Naive thymus-derived CD8-positive, alpha-beta T cell (primary cell): ENCODE measurements at regions not wholly inside any gene's neighbourhood (a gene's known extent, or its start where the extent isn't known, plus 50 kb on each side); places are given as distances from the start of the nearest gene placed in this dataset. TPM values are rescaled to one million over a fixed set of nuclear protein-coding genes. Genes with fewer than 3 reads are reported as not detected.

Experiments
- ATAC-seq, 2 donors: fragments of 150-1000 bp; cut with Tn5 transposase in 1 of 2; sonication (Bioruptor Pico), chemical (Tn5 transposase) in 1 of 2; 1 replicate in 1 of 2; 2 replicates in 1 of 2; pipeline ENCODE4 v1.10.0; 2021; ENCODE audit warnings: mild to moderate bottlenecking in 2 of 2, moderate library complexity in 2 of 2
- POLR2A ChIA-PET: fragments of 350-600 bp; sonication (Branson Sonifier 250); formaldehyde crosslinking; loops from one replicate; lab custom pipeline; 2021; ENCODE audit warnings: antibody characterized with exemption; lab: Charles Lee
- DNase-seq, 10 donors: peaks; one replicate each; pipeline versions ENCODE4 v3.0.0 to v3.0.0-alpha.2; 2020 to 2022
- H3K27ac Mint-ChIP-seq, 10 donors: one replicate each; pipeline ENCODE4 v1.8.0; 2020 to 2022; ENCODE audit warnings: mild to moderate bottlenecking in 10 of 10, mixed read lengths in 10 of 10, moderate library complexity in 4 of 10, inconsistent platforms in 1 of 10
- H3K27me3 Mint-ChIP-seq, 5 donors: one replicate each; pipeline ENCODE4 v1.8.0; 2021 to 2022; ENCODE audit warnings: mixed read lengths in 5 of 5
- H3K36me3 Mint-ChIP-seq, 3 donors: one replicate each; pipeline ENCODE4 v1.8.0; 2020 to 2022; ENCODE audit warnings: mixed read lengths in 3 of 3, mild to moderate bottlenecking in 2 of 3, inconsistent platforms in 1 of 3
- H3K4me1 Mint-ChIP-seq, 4 donors: one replicate each; pipeline ENCODE4 v1.8.0; 2021 to 2022; ENCODE audit warnings: mixed read lengths in 4 of 4
- H3K4me3 Mint-ChIP-seq, 10 donors: one replicate each; pipeline ENCODE4 v1.8.0; 2020 to 2022; ENCODE audit warnings: mild to moderate bottlenecking in 10 of 10, mixed read lengths in 10 of 10, moderate library complexity in 6 of 10, inconsistent platforms in 1 of 10
- H3K9me3 Mint-ChIP-seq, 9 donors: one replicate each; pipeline ENCODE4 v1.8.0; 2020 to 2022; ENCODE audit warnings: mixed read lengths in 9 of 9, mild to moderate bottlenecking in 3 of 9, inconsistent platforms in 1 of 9, moderate library complexity in 1 of 9
- microRNA-seq: library from miRNA; unstranded; fragments of <30 nt; microRNA quantifications from one replicate; pipeline ENCODE4 v1.2.0, GENCODE V29; 2022; ENCODE audit warnings: borderline microRNAs expressed

GRCh38 chr7:7117935-7118586 is 64.3 kb upstream of the C1GALT1 start:
- H3K27me3 Mint-ChIP-seq: no peaks in the 10 kb centered on the region
- DNase-seq (no peak), ATAC-seq (no peak)
- POLR2A ChIA-PET: interaction anchor here (0.7 to 1.5 kb wide), 2 partner anchors 28 to 64 kb away, joined by 4 to 5 read pairs; partner anchors contain the start of gene C1GALT1
- peaks cover 0 to 6% (median 2%) of the 10 kb centered on the region in 4 donors for H3K4me1 Mint-ChIP-seq
- H3K9me3 Mint-ChIP-seq: no peaks in the 10 kb centered on the region
- no peak overlapping the region for H3K4me3 Mint-ChIP-seq
- H3K27ac Mint-ChIP-seq: peak overlapping the region in 1 of 10 donors; percentile 5
- no peaks in the 10 kb centered on the region for H3K36me3 Mint-ChIP-seq

GRCh38 chr7:7118822-7119221 is 63.5 kb upstream of the C1GALT1 start:
- Mint-ChIP-seq H3K4me1 (peaks cover 0 to 6% (median 2%) of the 10 kb centered on the region in 4 donors), H3K4me3 (no peak overlapping the region), H3K9me3 (no peaks in the 10 kb centered on the region), H3K27me3 (no peaks in the 10 kb centered on the region), H3K36me3 (no peaks in the 10 kb centered on the region), H3K27ac (no peak overlapping the region)
- ATAC-seq: no peak
- DNase-seq: no peak
- POLR2A ChIA-PET: interaction anchor here (1.5 kb wide), 1 partner anchor 63 kb away, joined by 5 read pairs; the partner anchor contains the start of gene C1GALT1

- no peak for DNase-seq
- ATAC-seq: no peak
- Mint-ChIP-seq H3K4me1 (peaks cover 0 to 3% (median 1%) of the 10 kb centered on the region in 4 donors), H3K4me3 (no peak overlapping the region), H3K36me3 (no peaks in the 10 kb centered on the region), H3K9me3 (no peaks in the 10 kb centered on the region), H3K27ac (no peak overlapping the region), H3K27me3 (no peaks in the 10 kb centered on the region)
- POLR2A ChIA-PET: interaction anchor here (0.6 to 1.5 kb wide), 4 partner anchors 10 to 82 kb away, joined by 3 to 5 read pairs (median 3); partner anchors contain the start of gene C1GALT1
Observed at GRCh38 chr7:7119729-7120128, 62.6 kb upstream of the C1GALT1 start.

- Mint-ChIP-seq H3K4me1 (peaks cover 0 to 3% (median 0%) of the 10 kb centered on the region in 4 donors), H3K27ac (no peak overlapping the region), H3K4me3 (no peak overlapping the region), H3K36me3 (no peaks in the 10 kb centered on the region), H3K9me3 (no peaks in the 10 kb centered on the region), H3K27me3 (no peaks in the 10 kb centered on the region)
- DNase-seq (no peak), ATAC-seq (no peak)
- POLR2A ChIA-PET: no interaction called here
Observed at GRCh38 chr7:7122033-7122478, 60.3 kb upstream of the C1GALT1 start.

- H3K27ac Mint-ChIP-seq: no peak overlapping the region
- DNase-seq (no peak), ATAC-seq (no peak)
- no peak overlapping the region for H3K4me3 Mint-ChIP-seq
- peaks cover 0 to 3% (median under 1%) of the 10 kb centered on the region in 4 donors for H3K4me1 Mint-ChIP-seq
- H3K9me3 Mint-ChIP-seq: no peaks in the 10 kb centered on the region
- no peaks in the 10 kb centered on the region for H3K36me3 Mint-ChIP-seq
- POLR2A ChIA-PET: no interaction called here
- H3K27me3 Mint-ChIP-seq: no peaks in the 10 kb centered on the region
Observed at GRCh38 chr7:7122701-7123281, 59.6 kb upstream of the C1GALT1 start.

- Mint-ChIP-seq H3K4me3 (no peak overlapping the region), H3K9me3 (no peaks in the 10 kb centered on the region), H3K27me3 (no peaks in the 10 kb centered on the region), H3K27ac (no peak overlapping the region), H3K36me3 (no peaks in the 10 kb centered on the region), H3K4me1 (peaks cover 1 to 4% (median 3%) of the 10 kb centered on the region in 4 donors)
- DNase-seq (no peak), ATAC-seq (no peak)
- POLR2A ChIA-PET: interaction anchor here (1.7 kb wide), 1 partner anchor 56 kb away, joined by 5 read pairs; no protein-coding TSS in a partner anchor
Observed at GRCh38 chr7:7125963-7126362, 56.4 kb upstream of the C1GALT1 start.

- Mint-ChIP-seq H3K4me1 (peaks cover 7 to 9% (median 9%) of the 10 kb centered on the region in 4 donors), H3K36me3 (no peaks in the 10 kb centered on the region), H3K9me3 (no peaks in the 10 kb centered on the region), H3K4me3 (no peak overlapping the region), H3K27me3 (no peaks in the 10 kb centered on the region), H3K27ac (no peak overlapping the region)
- DNase-seq: no peak
- ATAC-seq: no peak
- POLR2A ChIA-PET: no interaction called here
Observed at GRCh38 chr7:7127773-7128172, 54.6 kb upstream of the C1GALT1 start.

GRCh38 chr7:7129381-7129780 is 53.0 kb upstream of the C1GALT1 start:
- Mint-ChIP-seq H3K4me3 (no peak overlapping the region), H3K27ac (no peak overlapping the region), H3K9me3 (no peaks in the 10 kb centered on the region), H3K36me3 (peaks cover 0 to 3% (median 0%) of the 10 kb centered on the region in 3 donors), H3K27me3 (no peaks in the 10 kb centered on the region), H3K4me1 (peaks cover 8 to 10% (median 9%) of the 10 kb centered on the region in 4 donors)
- DNase-seq (no peak), ATAC-seq (no peak)
- POLR2A ChIA-PET: interaction anchor here (0.6 to 1.5 kb wide), 2 partner anchors 10 to 52 kb away, joined by 3 to 5 read pairs; no protein-coding TSS in a partner anchor

- Mint-ChIP-seq H3K4me1 (peaks cover 10 to 17% (median 15%) of the 10 kb centered on the region in 4 donors), H3K4me3 (no peak overlapping the region), H3K36me3 (peaks cover 0 to 3% (median 0%) of the 10 kb centered on the region in 3 donors), H3K9me3 (peaks cover 0 to 2% (median 0%) of the 10 kb centered on the region in 9 donors), H3K27me3 (no peaks in the 10 kb centered on the region), H3K27ac (peak overlapping the region in 1 of 10 donors; percentile 56)
- ATAC-seq: no peak
- POLR2A ChIA-PET: no interaction called here
- DNase-seq: no peak
Observed at GRCh38 chr7:7131273-7131672, 51.1 kb upstream of the C1GALT1 start.

Small RNAs in the stretch of these regions (microRNA-seq; reads per million reads assigned to microRNA genes)
- not detected for gene MIR3683
